ENCODE measurements at regions not wholly inside any gene's neighbourhood (a gene's known extent, or its start where the extent isn't known, plus 50 kb on each side); places are given as distances from the start of the nearest gene placed in this dataset.

DNA sequence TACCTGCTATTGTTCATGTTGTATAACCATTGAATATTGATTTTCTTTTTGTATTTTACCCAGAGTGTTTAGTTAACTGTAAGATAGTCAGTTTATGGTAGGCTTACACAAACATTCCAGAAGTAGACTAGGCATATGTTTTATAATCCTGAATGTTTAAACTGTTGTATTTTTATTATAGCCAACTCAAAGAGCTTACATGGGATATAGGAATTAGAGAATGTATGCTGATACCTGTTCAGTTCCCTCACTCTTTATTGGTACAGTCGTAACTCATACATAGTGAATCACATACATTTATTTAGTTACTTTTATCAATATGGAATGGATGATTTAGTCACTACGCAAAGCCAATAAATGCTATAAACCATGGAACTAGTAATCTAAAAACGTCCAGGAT, 657.9 kb downstream of the SLITRK5 start:
- Mint-ChIP-seq H3K36me3 (ENCODE audit: low read depth) (peaks cover 8% of the 10 kb centered on the region; the same call in 1 of the 3 replicates), H3K27ac (no peak overlapping the region), H3K4me1 (no peaks in the 10 kb centered on the region), H3K9me3 (peaks cover 9% of the 10 kb centered on the region), H3K4me3 (no peak overlapping the region), H3K27me3 (ENCODE audit: insufficient read depth, low read depth, poor library complexity) (no peaks in the 10 kb centered on the region)
- Histone ChIP-seq H3K27ac (ENCODE audit: low read depth) (no peak overlapping the region), H3K4me2 (no peak overlapping the region), H3K79me2 (replicated peaks; ENCODE audit: insufficient read depth) (no peaks in the 10 kb centered on the region), H3F3A (replicated peaks; ENCODE audit: low read depth) (no peaks in the 10 kb centered on the region), H3K27me3 (ENCODE audit: insufficient read depth) (no peaks in the 10 kb centered on the region), H3K9me2 (ENCODE audit: insufficient read depth) (no peaks in the 10 kb centered on the region), H3K4me1 (ENCODE audit: insufficient read depth) (no peaks in the 10 kb centered on the region), H3K36me3 (ENCODE audit: insufficient read depth) (no peaks in the 10 kb centered on the region), H4K20me1 (replicated peaks; ENCODE audit: insufficient read depth) (no peaks in the 10 kb centered on the region), H3K4me3 (no peak overlapping the region), H2AFZ (no peak overlapping the region)
- no peak for DNase-seq (ENCODE audit: low spot score)
- no peak for ATAC-seq
- TF ChIP-seq EZH2 (IDR thresholded peaks at IDR 0.05; ENCODE audit: low read depth, unreplicated experiment) = no peak
- TF ChIP-seq, protein P1, sequence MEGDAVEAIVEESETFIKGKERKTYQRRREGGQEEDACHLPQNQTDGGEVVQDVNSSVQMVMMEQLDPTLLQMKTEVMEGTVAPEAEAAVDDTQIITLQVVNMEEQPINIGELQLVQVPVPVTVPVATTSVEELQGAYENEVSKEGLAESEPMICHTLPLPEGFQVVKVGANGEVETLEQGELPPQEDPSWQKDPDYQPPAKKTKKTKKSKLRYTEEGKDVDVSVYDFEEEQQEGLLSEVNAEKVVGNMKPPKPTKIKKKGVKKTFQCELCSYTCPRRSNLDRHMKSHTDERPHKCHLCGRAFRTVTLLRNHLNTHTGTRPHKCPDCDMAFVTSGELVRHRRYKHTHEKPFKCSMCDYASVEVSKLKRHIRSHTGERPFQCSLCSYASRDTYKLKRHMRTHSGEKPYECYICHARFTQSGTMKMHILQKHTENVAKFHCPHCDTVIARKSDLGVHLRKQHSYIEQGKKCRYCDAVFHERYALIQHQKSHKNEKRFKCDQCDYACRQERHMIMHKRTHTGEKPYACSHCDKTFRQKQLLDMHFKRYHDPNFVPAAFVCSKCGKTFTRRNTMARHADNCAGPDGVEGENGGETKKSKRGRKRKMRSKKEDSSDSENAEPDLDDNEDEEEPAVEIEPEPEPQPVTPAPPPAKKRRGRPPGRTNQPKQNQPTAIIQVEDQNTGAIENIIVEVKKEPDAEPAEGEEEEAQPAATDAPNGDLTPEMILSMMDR (conservative IDR thresholded peaks at IDR 0.05; ENCODE audit: low read depth in 2 of 2) = no peak
- no peak for TF ChIP-seq JUNB (IDR thresholded peaks at IDR 0.05; ENCODE audit: unreplicated experiment)
- no peak for TF ChIP-seq CREB1 (CRISPR knock-in tag; IDR thresholded peaks at IDR 0.05; ENCODE audit: low read depth)
- TF ChIP-seq, protein P2, sequence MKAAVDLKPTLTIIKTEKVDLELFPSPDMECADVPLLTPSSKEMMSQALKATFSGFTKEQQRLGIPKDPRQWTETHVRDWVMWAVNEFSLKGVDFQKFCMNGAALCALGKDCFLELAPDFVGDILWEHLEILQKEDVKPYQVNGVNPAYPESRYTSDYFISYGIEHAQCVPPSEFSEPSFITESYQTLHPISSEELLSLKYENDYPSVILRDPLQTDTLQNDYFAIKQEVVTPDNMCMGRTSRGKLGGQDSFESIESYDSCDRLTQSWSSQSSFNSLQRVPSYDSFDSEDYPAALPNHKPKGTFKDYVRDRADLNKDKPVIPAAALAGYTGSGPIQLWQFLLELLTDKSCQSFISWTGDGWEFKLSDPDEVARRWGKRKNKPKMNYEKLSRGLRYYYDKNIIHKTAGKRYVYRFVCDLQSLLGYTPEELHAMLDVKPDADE (IDR thresholded peaks at IDR 0.05) = no peak
- no peak for TF ChIP-seq ZNF114 (CRISPR knock-in tag; IDR thresholded peaks at IDR 0.05)
- no peak for TF ChIP-seq ZNF331 (CRISPR knock-in tag; IDR thresholded peaks at IDR 0.05; ENCODE audit: low read depth)
- TF ChIP-seq STAT1 (IDR thresholded peaks at IDR 0.05; ENCODE audit: unreplicated experiment) = no peak
- no peak for TF ChIP-seq POLR2AphosphoS5 (IDR thresholded peaks at IDR 0.05; ENCODE audit: low read depth)
- TF ChIP-seq, protein P3, sequence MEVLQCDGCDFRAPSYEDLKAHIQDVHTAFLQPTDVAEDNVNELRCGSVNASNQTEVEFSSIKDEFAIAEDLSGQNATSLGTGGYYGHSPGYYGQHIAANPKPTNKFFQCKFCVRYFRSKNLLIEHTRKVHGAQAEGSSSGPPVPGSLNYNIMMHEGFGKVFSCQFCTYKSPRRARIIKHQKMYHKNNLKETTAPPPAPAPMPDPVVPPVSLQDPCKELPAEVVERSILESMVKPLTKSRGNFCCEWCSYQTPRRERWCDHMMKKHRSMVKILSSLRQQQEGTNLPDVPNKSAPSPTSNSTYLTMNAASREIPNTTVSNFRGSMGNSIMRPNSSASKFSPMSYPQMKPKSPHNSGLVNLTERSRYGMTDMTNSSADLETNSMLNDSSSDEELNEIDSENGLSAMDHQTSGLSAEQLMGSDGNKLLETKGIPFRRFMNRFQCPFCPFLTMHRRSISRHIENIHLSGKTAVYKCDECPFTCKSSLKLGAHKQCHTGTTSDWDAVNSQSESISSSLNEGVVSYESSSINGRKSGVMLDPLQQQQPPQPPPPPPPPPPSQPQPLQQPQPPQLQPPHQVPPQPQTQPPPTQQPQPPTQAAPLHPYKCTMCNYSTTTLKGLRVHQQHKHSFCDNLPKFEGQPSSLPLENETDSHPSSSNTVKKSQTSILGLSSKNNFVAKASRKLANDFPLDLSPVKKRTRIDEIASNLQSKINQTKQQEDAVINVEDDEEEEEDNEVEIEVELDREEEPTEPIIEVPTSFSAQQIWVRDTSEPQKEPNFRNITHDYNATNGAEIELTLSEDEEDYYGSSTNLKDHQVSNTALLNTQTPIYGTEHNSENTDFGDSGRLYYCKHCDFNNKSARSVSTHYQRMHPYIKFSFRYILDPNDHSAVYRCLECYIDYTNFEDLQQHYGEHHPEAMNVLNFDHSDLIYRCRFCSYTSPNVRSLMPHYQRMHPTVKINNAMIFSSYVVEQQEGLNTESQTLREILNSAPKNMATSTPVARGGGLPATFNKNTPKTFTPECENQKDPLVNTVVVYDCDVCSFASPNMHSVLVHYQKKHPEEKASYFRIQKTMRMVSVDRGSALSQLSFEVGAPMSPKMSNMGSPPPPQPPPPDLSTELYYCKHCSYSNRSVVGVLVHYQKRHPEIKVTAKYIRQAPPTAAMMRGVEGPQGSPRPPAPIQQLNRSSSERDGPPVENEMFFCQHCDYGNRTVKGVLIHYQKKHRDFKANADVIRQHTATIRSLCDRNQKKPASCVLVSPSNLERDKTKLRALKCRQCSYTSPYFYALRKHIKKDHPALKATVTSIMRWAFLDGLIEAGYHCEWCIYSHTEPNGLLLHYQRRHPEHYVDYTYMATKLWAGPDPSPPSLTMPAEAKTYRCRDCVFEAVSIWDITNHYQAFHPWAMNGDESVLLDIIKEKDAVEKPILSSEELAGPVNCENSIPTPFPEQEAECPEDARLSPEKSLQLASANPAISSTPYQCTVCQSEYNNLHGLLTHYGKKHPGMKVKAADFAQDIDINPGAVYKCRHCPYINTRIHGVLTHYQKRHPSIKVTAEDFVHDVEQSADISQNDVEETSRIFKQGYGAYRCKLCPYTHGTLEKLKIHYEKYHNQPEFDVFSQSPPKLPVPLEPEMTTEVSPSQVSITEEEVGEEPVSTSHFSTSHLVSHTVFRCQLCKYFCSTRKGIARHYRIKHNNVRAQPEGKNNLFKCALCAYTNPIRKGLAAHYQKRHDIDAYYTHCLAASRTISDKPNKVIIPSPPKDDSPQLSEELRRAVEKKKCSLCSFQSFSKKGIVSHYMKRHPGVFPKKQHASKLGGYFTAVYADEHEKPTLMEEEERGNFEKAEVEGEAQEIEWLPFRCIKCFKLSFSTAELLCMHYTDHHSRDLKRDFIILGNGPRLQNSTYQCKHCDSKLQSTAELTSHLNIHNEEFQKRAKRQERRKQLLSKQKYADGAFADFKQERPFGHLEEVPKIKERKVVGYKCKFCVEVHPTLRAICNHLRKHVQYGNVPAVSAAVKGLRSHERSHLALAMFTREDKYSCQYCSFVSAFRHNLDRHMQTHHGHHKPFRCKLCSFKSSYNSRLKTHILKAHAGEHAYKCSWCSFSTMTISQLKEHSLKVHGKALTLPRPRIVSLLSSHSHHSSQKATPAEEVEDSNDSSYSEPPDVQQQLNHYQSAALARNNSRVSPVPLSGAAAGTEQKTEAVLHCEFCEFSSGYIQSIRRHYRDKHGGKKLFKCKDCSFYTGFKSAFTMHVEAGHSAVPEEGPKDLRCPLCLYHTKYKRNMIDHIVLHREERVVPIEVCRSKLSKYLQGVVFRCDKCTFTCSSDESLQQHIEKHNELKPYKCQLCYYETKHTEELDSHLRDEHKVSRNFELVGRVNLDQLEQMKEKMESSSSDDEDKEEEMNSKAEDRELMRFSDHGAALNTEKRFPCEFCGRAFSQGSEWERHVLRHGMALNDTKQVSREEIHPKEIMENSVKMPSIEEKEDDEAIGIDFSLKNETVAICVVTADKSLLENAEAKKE (CRISPR knock-in tag; IDR thresholded peaks at IDR 0.05) = no peak
- TF ChIP-seq, protein P4, sequence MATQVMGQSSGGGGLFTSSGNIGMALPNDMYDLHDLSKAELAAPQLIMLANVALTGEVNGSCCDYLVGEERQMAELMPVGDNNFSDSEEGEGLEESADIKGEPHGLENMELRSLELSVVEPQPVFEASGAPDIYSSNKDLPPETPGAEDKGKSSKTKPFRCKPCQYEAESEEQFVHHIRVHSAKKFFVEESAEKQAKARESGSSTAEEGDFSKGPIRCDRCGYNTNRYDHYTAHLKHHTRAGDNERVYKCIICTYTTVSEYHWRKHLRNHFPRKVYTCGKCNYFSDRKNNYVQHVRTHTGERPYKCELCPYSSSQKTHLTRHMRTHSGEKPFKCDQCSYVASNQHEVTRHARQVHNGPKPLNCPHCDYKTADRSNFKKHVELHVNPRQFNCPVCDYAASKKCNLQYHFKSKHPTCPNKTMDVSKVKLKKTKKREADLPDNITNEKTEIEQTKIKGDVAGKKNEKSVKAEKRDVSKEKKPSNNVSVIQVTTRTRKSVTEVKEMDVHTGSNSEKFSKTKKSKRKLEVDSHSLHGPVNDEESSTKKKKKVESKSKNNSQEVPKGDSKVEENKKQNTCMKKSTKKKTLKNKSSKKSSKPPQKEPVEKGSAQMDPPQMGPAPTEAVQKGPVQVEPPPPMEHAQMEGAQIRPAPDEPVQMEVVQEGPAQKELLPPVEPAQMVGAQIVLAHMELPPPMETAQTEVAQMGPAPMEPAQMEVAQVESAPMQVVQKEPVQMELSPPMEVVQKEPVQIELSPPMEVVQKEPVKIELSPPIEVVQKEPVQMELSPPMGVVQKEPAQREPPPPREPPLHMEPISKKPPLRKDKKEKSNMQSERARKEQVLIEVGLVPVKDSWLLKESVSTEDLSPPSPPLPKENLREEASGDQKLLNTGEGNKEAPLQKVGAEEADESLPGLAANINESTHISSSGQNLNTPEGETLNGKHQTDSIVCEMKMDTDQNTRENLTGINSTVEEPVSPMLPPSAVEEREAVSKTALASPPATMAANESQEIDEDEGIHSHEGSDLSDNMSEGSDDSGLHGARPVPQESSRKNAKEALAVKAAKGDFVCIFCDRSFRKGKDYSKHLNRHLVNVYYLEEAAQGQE (IDR thresholded peaks at IDR 0.05; ENCODE audit: unreplicated experiment) = no peak
- TF ChIP-seq NANOG (IDR thresholded peaks at IDR 0.05; ENCODE audit: borderline replicate concordance) = no peak
- TF ChIP-seq EZH2phosphoT487 (IDR thresholded peaks at IDR 0.05; ENCODE audit: unreplicated experiment) = no peak

All from GM23338 (cell line).